ENCODE measurements at regions not wholly inside any gene's neighbourhood (a gene's known extent, or its start where the extent isn't known, plus 50 kb on each side); places are given as distances from the start of the nearest gene placed in this dataset.
"Not testable (repeated sequence)": the region's sequence is repeated elsewhere in the genome, so short reads cannot be mapped to it uniquely, and the experiment has no call there.

DNA sequence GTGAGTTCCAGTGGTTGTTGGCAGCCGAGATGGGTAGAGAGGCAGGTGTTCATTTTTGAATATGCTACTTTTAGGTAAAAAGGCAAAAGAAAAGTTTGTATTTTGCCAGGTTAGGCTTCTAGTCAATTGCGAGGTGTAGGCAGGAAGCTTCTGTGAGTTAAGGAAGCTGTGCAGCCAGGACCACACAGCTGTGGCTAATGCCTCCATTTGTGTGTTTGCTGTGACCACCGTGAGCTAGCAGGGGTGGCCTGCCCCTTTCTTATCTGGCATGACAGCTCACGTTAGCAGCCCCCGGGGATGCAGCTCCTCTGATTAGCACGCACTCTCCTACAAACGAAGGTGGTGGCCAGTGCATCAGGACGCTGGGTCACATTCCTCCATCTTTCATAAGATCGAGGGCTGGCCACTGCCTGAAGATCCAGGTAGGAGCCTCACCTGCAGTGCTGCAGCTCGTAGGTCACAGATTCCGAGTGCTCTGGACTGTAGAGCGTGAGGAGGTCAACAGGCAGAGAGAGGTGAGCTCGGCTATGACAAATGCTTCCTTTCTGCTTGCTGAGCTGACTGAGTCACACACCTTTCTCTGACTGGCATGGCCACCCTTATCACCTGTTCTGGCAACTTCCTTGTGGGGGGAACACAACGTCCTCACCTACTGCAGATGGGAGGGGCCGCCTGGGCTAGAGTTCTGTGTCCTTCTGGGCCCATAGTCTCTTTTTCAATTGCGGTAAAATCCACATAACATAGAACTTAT is 244.4 kb downstream of the HS3ST3B1 start:
- DNase-seq: no peak
- TF ChIP-seq GATA1 (IDR thresholded peaks at IDR 0.05; ENCODE audit: low read depth, low read length): no peak
- TF ChIP-seq POLR2A (IDR thresholded peaks at IDR 0.05; ENCODE audit: low read length): no peak

DNA sequence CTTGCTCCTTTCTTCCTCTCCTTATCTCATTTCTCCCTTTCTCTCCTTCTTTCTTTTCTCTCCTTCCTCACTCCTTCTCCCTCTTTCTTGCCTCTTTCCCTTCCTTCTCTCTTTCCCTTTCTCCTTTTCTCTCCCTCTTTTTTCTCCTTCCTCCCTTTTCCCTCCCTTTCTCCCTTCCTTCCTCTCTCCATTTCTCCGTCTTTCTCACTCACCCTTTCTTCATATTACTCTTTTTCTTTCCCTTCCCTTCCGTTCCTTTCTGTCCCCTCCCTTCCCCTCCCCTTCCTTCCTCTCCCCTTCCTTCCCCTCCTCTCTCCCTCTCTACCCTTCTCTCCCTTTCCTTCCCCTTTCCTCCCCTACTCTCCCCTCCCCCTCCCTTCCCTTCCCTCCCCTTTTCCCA is 240.8 kb downstream of the HS3ST3B1 start:
- no peak for DNase-seq
- TF ChIP-seq POLR2A (IDR thresholded peaks at IDR 0.05; ENCODE audit: low read length) (no peak), GATA1 (IDR thresholded peaks at IDR 0.05; ENCODE audit: low read depth, low read length) (no peak)

DNA sequence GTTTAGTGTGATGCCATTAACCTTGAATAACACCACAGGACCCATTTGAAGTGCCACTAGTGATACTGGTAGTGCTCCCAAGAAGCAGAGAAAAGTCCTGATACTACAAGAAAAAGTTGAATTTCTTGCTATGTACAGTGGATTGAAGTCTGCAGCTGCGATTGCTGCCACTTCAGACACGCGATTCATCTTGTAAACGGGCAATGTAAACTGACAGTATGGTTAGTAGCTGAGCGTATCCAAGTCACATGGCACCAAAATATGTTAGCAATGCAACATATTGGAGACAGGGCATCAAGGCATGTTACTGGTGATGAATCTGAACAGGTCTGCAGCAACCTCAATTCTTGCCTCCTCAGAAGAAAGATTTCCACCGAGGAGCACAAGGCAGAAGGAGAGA is 238.9 kb downstream of the HS3ST3B1 start:
- DNase-seq: no peak
- TF ChIP-seq POLR2A (IDR thresholded peaks at IDR 0.05; ENCODE audit: low read length) (no peak), GATA1 (IDR thresholded peaks at IDR 0.05; ENCODE audit: low read depth, low read length) (no peak)

DNA sequence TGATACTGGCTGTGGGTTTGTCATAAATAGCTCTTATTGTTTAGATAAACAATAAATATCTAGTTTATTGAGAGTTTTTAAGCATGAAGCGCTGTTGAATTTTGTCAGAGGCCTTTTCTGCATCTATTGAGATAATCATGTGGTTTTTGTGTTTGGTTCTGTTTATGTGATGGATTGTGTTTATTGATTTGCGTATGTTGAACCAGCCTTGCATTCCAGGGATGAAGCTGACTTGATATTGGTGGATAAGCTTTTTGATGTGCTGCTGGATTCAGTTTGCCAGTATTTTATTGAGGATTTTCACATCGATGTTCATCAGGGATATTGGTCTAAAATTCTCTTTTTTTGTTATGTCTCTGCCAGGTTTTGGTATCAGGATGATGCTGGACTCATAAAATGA is 231.4 kb downstream of the HS3ST3B1 start:
- not testable (repeated sequence) for DNase-seq

DNA sequence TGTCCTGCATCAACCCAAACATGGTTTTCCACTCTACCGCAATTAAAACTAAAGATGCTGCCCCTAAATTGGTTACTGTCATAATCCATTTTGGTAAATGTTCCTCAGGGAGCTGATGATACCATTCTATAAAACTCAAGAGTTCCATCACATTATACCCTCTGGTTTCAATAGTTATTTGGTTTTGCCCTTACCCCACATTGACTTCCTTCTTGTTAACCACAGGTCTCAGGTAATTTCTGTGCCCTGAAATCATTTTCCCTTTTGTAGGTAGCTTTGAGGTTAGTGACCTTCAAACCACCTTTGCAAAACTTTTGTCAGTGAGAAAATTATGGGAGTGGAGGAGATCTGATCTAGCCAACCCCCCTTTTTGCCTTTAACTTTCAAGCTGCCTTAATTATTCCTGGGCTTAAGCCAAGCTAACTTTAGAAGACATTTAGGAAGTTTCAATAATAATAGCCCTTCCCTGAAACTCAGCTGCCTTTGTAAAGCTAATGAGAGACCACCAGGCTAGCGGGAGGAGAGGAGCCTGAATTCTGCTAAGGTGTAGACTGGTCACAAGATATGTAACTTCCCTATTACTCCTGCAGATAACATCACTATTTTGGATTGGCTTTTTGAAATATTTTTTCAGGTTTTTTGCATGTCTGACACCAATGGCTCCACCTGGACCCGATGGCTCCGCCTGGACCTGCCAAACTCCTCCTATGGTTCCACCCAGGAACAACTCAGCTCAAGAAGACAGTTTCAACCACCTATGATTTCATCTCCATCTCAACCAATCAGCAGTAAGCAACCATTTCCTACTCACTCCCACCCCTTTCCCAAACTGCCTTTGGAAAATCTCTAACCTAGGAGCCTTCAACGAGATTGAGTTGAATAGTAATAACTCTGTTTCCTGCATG is 224.9 kb downstream of the HS3ST3B1 start:
- TF ChIP-seq GATA1 (IDR thresholded peaks at IDR 0.05; ENCODE audit: low read depth, low read length) (no peak), POLR2A (IDR thresholded peaks at IDR 0.05; ENCODE audit: low read length) (no peak)
- no peak for DNase-seq

DNA sequence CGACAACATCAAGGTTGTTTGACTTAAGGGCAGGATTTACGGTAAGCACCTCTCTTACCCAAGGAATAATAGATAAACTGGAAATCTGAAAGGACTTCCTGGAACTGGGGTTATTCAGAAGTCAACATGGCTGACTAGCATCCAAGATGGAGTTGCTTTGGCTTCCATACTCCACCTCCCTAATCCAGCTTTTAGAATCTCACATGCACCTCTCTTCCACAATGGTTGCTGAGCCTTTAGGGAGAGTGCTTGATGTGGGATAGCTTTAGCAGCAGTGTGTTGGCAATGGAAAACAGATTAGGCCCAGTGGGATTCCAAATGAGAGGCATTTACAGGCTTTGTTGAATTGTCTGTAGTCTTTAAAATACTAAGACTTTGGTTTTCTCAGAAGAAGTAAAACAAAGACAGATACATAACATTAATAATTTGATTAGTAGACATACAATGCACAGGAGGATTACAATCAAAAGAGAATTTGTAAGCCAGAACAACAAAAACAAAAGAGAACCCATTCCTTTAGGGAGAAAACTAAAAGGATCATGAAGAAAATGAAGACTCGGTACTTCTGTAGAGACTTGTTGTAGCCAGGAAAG is 222.0 kb downstream of the HS3ST3B1 start:
- DNase-seq: no peak
- TF ChIP-seq POLR2A (IDR thresholded peaks at IDR 0.05; ENCODE audit: low read length): no peak
- TF ChIP-seq GATA1 (IDR thresholded peaks at IDR 0.05; ENCODE audit: low read depth, low read length): no peak

DNA sequence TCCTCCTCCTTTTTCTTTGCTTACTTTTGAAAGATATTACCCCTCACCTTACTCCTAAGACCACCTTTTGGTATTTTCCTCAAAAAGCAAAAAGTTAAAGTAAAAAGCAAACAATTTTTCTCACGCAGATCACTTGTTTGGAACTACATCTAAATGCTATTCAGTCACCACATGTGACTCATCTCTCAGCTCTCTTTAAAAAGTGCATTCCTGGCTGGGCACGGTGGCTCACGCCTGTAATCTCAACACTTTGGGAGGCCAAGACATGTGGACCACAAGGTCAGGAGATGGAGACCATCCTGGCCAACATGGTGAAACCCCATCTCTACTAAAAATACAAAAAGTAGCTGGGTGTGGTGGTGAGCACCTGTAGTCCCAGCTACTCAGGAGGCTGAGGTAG is 218.0 kb downstream of the HS3ST3B1 start:
- DNase-seq: not testable (repeated sequence)

DNA sequence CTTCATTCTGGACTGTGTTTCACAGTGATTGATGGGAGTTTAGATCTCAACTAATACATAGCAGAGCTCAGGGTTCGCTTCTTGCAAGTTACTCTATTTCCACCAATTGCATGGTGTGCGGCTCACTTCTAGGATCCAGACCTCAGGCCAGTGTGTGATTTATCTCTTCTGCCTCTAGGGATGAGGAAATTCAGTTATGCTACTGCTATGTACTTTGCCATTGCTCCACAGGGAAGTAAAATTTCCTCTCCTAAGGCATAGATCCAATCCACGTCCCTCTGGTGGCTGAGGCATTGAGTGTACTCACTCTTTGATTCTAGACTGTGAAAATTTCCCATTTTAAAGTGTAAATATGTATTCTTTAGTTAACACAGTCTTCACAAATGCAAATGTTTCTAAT is 214.1 kb downstream of the HS3ST3B1 start:
- TF ChIP-seq GATA1 (IDR thresholded peaks at IDR 0.05; ENCODE audit: low read depth, low read length) (no peak), POLR2A (IDR thresholded peaks at IDR 0.05; ENCODE audit: low read length) (no peak)
- no peak for DNase-seq

DNA sequence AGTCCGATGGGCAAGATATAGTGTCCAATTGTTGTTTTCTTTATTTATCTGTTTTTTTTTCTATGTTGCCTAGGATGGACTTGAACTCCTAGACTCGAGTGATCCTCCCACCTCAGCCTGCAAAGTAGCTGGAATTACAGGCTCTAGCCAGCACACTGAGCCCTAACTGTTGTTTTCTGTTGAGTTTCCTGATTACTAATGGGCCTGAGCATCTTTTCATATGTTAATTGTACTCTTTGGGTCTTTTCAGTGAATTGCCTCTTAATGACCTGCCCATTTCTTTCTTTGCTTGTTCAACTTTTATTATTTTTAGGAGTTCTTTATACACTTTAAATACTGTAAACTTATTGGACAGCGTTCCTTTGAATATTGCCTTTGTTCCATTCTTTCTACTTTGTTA is 213.0 kb downstream of the HS3ST3B1 start:
- TF ChIP-seq POLR2A (IDR thresholded peaks at IDR 0.05; ENCODE audit: low read length): no peak
- TF ChIP-seq GATA1 (IDR thresholded peaks at IDR 0.05; ENCODE audit: low read depth, low read length): no peak
- no peak for DNase-seq

DNA sequence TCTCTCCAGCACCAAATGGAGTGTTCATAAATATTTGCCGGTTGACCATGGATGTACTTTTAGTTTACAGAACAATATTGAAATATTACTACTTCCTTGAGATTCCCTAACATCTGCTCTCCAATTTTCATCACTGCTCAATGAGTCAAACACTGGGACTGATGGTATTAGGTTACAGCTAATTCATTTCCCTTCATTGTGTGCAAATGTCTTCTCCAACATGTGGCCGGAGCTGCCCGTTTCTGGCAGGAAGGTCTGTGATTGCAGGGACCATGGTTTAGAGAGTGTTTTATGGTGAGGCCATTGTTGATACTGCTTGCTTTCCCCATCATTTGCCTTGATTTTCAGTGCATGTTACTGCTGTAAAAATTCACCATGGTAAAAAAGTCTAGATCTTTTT is 209.3 kb downstream of the HS3ST3B1 start:
- DNase-seq: no peak
- TF ChIP-seq GATA1 (IDR thresholded peaks at IDR 0.05; ENCODE audit: low read depth, low read length) (no peak), POLR2A (IDR thresholded peaks at IDR 0.05; ENCODE audit: low read length) (no peak)

DNA sequence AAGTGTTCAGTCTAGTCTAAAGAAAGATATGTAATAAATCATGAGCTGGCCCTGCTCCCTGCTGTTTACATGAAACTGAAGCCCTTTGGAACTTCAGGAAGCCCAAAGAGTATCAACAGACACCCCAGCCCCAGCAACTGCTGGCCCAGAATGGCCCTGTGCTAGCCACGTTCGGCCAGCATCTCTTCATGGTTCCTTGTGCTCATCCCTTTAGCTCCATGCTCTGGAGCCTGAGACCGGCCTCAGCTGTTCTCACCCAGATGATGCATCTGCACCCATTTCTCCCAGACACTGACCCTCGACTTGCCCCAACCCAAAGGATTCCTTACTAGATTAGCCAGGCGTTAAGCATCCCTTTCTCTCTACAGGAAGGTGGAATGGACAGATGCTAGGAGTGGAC is 207.3 kb downstream of the HS3ST3B1 start:
- TF ChIP-seq GATA1 (IDR thresholded peaks at IDR 0.05; ENCODE audit: low read depth, low read length) (no peak), POLR2A (IDR thresholded peaks at IDR 0.05; ENCODE audit: low read length) (no peak)
- DNase-seq: no peak

DNA sequence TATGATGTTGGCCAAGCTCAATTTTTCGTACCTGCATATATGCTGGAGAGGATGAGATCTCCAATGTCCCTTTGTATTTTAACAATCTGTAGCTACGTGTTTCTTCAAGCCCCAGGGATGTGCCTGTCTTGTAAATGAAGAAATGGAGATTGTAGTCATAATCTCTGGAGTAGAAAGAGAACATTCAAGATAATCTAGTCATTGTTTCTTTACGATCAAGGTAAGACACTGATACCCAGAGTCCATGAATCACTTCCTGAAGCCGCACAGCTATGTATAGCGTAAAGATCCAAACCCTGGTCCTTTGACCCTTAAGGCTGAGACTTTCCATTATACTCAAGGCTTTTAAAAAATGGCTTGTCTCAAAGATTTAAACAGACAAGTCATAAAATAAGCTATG is 205.5 kb downstream of the HS3ST3B1 start:
- TF ChIP-seq POLR2A (IDR thresholded peaks at IDR 0.05; ENCODE audit: low read length) (no peak), GATA1 (IDR thresholded peaks at IDR 0.05; ENCODE audit: low read depth, low read length) (no peak)
- no peak for DNase-seq

DNA sequence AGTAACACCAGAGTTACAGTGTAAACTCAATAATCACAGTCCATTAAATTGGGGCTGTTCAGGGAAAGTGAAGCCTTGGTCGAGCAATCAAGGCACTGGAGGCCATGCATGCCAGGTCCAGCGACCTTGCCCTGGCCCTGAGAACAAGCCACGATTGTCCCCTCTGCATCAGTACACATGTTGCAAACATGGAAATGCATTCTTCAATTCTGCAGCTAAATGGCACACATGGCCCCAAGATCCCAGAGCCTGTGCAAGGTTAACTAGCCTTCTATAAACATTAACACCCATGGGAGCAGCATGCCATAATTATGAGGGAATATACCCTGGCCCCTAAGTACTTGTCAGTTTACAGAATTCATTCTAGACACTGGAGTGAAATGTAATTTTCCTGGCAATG is 204.7 kb downstream of the HS3ST3B1 start:
- no peak for DNase-seq
- TF ChIP-seq GATA1 (IDR thresholded peaks at IDR 0.05; ENCODE audit: low read depth, low read length) (no peak), POLR2A (IDR thresholded peaks at IDR 0.05; ENCODE audit: low read length) (no peak)

DNA sequence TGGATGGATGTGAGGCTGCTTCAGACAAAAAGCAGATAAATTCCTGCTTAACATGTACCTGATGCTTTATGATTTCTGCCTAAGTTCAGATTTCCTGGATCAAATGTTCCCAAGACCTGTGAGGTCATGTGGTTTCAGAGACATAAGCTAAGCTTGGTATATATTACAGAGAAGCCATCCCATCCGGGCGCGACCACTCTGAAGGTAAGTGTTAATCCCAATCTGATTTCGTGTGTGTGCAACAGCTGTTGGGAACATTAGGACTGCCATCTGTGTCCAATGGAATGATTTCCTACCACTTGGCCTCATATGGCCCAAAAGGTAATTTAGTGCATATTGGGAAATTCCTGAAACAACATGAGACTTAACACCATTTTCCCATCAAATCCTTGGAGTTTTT is 199.1 kb downstream of the HS3ST3B1 start:
- TF ChIP-seq GATA1 (IDR thresholded peaks at IDR 0.05; ENCODE audit: low read depth, low read length) (no peak), POLR2A (IDR thresholded peaks at IDR 0.05; ENCODE audit: low read length) (no peak)
- no peak for DNase-seq

DNA sequence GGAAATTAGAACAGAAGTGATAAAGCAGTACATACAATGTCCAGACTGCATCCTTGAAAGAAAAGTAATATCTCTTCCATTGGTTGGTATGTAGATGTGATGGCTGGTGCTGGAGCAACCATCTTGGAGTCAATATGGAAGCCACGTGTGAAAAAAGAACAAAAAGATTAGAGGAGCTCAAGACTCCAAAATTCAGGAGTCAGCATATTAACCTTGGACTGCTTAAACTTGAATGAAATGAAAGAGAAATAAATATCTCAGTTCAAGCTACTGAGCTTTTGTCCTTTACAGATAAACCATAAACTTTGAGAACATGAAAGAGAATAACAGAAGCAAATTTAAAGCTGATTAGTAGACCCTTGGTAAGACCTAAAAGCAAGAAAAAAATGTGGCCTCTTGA is 197.9 kb downstream of the HS3ST3B1 start:
- DNase-seq: no peak
- TF ChIP-seq POLR2A (IDR thresholded peaks at IDR 0.05; ENCODE audit: low read length): no peak
- TF ChIP-seq GATA1 (IDR thresholded peaks at IDR 0.05; ENCODE audit: low read depth, low read length): no peak
